22Rv1 (cell line): ENCODE measurements at regions not wholly inside any gene's neighbourhood (a gene's known extent, or its start where the extent isn't known, plus 50 kb on each side); places are given as distances from the start of the nearest gene placed in this dataset.

ENCODE experiments used
- H3K27ac ChIP-seq: fragments of 450-650 bp; 2 replicates; pipeline ENCODE4 v1.5.1; 2017
- CTCF ChIP-seq: fragments of 450-650 bp; IDR thresholded peaks from 2 replicates; pipeline ENCODE4 v1.5.1; 2017; ENCODE audit warnings: mild to moderate bottlenecking
- ZFX ChIP-seq: fragments of 450-650 bp; IDR thresholded peaks from 2 replicates; pipeline ENCODE4 v1.6.1; 2017; ENCODE audit warnings: antibody characterized with exemption, borderline replicate concordance

- H3K27ac ChIP-seq = no peak overlapping the region
- no peak for TF ChIP-seq CTCF
- TF ChIP-seq ZFX = no peak
Observed at GRCh38 chr4:147064856-147065255, 119.2 kb upstream of the TTC29 start.

GRCh38 chr4:147068564-147068963 lies 122.9 kb upstream of the TTC29 start:
- no peak for TF ChIP-seq ZFX
- no peak for TF ChIP-seq CTCF
- H3K27ac ChIP-seq = no peak overlapping the region

DNA sequence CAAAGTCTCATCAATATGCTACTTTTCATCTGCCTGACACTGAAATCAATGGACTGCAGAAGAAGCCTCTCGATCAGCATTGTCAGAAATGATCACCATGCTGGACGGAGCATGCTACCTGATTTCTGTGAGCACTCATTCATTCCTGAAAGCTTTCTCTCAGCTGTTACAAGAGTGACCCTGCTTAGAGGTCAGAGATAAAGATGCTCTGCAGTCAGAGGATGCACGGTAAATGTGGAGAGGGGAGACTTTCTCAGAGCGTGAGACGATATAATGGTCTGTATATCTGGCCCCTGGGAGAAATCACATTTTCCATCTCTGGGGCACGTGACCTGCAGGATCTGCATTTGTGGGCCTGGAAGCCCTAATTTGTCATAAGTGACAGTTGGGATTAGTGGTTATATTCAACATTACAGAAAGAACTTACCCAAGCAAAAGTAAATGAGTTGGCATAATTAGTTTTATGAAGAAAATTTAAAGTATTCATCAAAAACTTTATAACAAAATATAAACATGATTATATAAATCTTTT lies 125.6 kb upstream of the TTC29 start:
- H3K27ac ChIP-seq = no peak overlapping the region
- no peak for TF ChIP-seq ZFX
- TF ChIP-seq CTCF = no peak

GRCh38 chr4:147076179-147076578 lies 130.5 kb upstream of the TTC29 start:
- no peak overlapping the region for H3K27ac ChIP-seq
- TF ChIP-seq CTCF (no peak), ZFX (no peak)

GRCh38 chr4:147076728-147077127 lies 131.1 kb upstream of the TTC29 start:
- no peak overlapping the region for H3K27ac ChIP-seq
- no peak for TF ChIP-seq ZFX
- TF ChIP-seq CTCF = no peak

GRCh38 chr4:147078362-147078761 lies 132.7 kb upstream of the TTC29 start:
- TF ChIP-seq CTCF = no peak
- H3K27ac ChIP-seq = no peak overlapping the region

DNA sequence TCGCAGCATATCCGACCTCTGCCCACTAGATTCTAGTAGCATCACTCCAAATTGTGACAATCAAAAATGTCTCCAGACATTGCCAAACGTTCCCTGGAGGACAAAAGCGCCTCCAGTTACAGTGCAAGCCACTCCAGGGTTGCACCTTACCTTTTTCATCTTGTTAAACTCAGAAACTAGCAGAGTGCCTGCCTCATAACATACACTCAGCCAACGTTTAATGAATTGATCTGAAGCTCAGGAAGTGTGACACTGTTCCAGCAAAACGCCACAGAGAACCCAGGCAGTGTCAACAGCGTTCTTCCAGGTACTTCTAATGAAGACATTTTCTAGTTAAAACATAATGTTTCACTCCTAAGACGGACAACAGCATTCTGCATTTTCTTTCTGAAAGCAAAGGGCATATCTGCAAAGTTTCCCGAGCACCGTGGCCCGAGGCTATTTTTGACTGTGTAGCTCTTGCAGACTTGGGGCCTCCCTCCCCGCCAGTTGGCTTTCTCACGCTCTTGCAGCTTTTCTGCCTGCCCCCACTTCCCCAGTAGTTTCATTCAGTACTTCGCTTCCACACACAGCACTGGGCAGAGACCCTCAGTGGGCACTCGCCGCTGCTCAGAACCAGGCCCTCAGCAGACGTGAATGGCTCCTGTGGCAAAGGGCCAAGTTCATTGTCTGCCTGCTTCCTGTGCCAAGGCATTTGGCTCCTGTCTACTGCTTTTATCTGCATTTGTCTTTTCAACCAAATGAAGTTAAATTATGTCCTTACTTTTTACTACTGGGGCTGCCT lies 133.4 kb upstream of the TTC29 start:
- no peak overlapping the region for H3K27ac ChIP-seq
- TF ChIP-seq ZFX (no peak), CTCF (no peak)
